Renal cortical epithelial cell (primary cell): ENCODE measurements at regions not wholly inside any gene's neighbourhood (a gene's known extent, or its start where the extent isn't known, plus 50 kb on each side); places are given as distances from the start of the nearest gene placed in this dataset.
A peak's percentile ranks its signal among the peaks of the same experiment; 100 is the strongest.
"Not testable (repeated sequence)": the region's sequence is repeated elsewhere in the genome, so short reads cannot be mapped to it uniquely, and the experiment has no call there.

Source experiments
- DNase-seq: peaks from one replicate; pipeline ENCODE4 v3.0.0-alpha.2; 2011; ENCODE audit warnings: low read depth

- no peak for DNase-seq
Measured at GRCh38 chr1:172918478-172918877, 132.3 kb downstream of the TNFSF18 start.

DNA sequence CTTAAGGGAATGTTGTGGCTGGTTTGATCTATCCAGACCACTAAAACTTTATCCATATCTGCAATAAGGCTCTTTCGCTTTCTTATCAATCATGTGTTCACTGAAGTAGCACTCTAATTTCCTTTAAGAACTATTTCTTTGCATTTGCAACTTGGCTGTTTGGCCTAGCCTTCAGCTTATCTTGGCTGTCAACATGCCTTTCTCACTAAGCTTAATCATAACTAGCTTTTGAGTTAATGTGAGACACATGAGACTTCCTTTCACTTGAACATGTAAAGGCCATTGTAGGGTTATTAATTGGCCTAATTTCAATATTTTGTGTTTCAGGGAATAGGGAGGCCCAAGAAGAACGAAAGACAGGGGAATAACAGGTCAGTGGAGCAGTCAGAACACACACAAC, 124.7 kb downstream of the TNFSF18 start:
- no peak for DNase-seq

GRCh38 chr1:172928412-172928811, 122.3 kb downstream of the TNFSF18 start:
- DNase-seq: peak; percentile 38

- no peak for DNase-seq
Measured at GRCh38 chr1:172929006-172929405, 121.7 kb downstream of the TNFSF18 start.

GRCh38 chr1:172930142-172930541, 120.6 kb downstream of the TNFSF18 start:
- DNase-seq: no peak

DNA sequence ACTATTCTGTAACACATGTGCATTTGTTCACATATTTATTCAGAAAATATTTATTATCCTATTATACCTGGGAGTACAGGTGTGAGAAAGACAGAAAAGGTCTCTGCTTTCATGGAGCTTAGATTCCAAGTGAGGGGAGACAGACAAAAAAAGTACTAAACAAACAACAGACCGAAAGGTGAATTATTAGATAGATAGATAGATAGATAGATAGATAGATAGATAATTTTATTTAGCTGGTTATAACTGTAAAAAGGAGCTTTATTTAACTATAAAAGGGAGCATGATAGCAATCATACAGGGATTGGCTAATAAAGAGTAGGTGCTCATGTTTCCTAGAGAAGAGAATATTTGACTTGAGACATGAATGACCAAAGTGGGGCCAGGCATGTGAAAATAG, 119.4 kb downstream of the TNFSF18 start:
- DNase-seq: no peak

DNA sequence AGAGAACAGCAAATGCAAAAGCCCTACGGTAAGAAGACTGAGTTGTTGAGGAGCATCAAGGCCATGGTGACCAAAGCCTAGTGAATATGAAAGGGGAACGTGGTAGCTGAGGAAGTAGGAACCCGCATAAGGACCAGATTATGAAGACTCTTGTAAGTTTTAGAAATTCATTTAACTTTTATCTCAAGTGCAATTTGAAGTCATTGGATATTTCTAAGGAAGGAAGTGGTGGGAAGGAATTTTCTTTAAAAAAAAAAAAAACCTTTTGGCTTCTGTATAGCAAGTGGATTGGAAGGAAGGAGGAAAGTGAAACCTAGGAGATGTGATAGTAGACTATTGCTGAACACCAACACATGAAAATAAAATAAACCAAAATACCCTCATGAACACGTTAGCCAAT, 119.0 kb downstream of the TNFSF18 start:
- DNase-seq: no peak

DNA sequence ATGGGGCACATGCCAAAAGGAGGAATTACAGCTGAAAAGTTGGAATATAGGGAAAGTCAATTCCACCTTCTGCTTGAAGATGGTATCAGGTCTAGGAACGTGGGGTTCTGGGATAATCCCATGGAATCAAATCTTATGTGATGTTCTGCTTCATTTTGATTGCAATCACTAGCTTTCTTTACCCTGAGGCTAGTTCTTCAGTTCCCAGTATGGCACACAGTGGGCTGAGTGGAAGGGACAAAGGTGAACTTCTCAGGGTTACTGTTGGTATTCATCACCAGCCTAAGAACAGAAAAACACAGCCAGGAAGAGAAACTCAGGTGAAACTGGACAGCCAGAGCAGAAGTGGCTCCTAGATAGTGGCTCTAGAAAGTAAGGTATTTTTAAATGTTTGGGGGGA, 117.8 kb downstream of the TNFSF18 start:
- peak; percentile 51 for DNase-seq

DNA sequence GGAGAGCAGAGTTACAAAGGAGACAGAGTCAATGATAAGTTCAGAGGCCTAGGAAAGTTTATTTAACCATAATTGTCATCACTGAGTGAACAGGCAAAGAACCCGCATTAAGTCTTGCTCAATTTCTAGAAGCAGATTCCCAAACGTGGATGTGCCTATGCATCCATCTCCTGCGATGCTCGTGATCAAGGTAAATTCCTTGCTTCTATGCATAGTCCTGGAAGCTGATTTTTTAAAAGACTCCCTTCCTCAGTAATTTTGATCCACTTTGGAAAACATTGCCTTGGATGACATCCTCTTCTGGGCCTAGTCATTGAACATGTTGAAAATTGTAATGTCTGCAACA, 116.4 kb downstream of the TNFSF18 start:
- DNase-seq: no peak

DNA sequence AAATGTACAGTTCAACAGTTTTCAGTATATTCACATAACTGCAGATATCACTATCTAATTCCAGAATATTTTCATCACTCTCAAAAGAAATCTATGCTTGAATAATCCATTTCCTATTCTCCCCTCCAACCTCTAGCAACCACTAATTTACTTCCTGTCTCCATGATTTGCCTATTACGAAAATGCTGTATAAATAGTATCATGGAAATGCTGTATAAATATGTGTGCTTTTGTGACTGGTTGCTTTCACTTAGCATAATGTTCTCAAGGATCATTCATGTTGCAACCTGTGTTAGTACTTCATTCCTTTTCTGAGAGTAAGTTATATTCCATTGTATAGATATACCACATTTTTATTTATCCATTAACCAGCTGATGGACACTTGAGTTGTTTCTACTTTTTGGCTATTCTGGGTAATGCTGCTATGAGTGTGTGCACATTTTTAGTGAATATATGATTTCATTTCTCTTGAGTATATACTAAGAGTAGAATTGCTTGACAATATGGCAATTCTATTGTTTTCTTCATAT, 115.6 kb downstream of the TNFSF18 start:
- DNase-seq: no peak

- no peak for DNase-seq
Measured at GRCh38 chr1:172936088-172936645, 114.6 kb downstream of the TNFSF18 start.

GRCh38 chr1:172938681-172939080, 112.1 kb downstream of the TNFSF18 start:
- DNase-seq: peak; percentile 85

DNA sequence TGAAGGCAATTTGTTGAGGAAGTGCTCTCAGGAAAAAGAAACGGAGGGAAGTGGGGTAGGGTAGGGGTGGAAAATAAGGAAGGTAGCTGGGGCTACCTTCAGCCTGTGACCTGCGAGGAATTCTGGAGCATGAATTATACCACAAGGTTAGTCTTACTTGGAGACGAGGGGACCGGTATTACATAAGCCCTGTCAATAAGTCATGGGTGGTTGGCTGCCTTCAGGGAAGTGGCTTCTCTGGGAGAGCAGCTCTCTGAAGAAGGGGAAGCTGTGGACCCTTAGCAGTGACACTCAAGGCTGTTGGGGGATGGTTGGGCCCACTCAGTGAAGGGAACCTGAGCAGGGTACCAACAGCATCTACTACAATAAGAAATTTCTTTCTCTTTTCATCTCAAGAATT, 111.3 kb downstream of the TNFSF18 start:
- DNase-seq: peak; percentile 65

DNA sequence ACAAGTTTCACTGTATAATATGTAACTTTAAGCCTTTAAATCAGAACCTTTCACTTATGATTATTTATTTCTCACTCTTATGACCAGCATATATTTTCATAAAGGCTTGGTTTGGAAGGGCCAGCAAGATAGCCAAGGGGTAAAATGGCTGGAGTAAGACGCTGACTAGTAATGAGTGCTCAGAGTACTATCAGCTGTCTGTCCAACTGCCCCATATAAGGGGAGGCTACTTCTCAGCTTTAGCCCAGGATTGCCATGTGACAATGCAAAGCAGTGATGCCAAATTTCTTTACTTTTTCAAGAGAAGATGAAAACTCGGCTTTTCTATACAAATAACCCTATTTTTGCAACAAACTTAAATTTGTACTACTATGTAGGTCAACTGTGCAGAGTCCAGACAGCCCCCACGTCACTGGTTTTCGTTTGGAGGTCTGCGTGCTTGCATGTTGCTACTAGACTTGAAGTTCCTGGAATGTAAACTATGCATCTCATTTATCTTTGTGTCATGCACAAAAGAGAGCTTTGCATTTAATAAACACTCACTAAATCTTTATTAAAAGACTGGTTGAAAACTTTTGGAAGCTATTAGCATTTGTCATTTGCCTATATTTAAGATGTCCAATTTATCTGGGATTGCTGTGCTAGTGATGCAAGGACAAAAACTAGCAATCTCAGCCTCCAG, 110.4 kb downstream of the TNFSF18 start:
- DNase-seq: no peak

GRCh38 chr1:172941471-172941870, 109.3 kb downstream of the TNFSF18 start:
- no peak for DNase-seq

- no peak for DNase-seq
Measured at GRCh38 chr1:172941945-172942344, 108.8 kb downstream of the TNFSF18 start.

DNA sequence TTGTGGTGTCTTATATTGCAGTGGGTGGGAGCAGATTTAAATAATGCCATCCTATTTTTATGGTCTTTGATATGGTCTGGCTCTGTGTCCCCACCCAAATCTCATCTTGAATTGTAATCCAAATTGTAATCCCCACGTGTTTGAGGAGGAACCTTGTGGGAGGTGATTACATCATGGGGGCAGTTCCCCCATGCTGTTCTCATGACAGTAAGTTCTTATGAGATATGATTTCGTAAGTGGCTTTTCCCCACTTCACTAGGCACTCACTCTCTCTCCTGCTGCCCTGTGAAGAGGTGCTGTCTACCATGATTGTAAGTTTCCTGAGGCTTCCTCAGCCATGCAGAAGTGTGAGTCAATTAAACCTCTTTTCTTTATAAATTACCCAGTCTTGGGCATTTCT, 107.6 kb downstream of the TNFSF18 start:
- DNase-seq: not testable (repeated sequence)

GRCh38 chr1:172944931-172945330, 105.8 kb downstream of the TNFSF18 start:
- DNase-seq: no peak

DNA sequence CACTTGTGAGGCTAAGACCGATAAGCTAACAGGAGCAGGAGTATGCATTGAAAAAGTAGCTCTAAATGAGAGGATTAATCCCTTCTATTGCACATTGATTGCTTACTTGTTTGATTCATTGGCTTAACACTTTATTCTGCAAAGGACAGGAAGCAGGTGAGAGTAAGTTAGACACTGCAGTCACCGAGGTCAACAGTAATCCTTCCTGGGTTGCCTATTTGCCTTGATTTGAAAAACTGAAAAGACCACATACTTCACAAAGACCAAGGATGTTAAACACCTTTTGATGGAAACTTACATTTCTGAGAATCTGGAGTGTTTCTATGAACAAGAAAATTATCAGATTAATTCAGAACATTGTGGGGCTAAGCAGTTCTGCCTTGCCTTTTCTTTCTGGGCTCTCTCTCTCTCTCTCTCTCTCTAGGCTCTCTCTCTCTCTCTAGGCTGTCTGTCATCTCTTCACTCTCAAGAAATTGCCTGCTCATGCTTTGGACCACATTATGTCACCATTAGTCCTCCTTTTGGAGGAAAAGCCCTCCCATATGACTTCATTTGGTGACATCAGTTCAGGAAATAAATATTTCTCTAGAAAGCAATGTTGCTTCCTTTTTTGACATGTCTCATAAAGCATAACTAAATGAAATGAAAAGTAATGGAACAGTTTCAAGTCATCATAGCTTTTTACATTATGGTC, 103.8 kb downstream of the TNFSF18 start:
- DNase-seq: no peak

GRCh38 chr1:172948457-172948856, 102.3 kb downstream of the TNFSF18 start:
- peak; percentile 83 for DNase-seq

DNA sequence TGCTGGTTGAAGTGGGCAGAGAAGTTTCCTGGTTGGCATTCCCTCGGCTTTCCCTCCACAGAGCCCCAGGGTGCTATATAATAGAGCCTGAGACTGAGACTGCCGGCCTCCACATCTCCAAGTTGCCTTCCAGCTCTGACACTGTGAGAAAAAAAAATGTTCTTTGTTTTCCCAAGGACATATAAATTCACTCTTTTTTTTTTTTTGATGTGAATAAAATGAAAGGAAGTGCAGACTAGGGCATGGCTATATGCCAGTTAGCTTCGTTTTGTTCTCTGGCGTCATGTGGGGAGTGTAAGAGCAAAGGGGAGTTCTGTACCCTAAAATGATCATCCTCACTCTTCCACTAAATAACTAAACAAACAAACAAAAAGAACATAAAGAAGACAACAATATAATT, 101.6 kb downstream of the TNFSF18 start:
- DNase-seq: no peak

DNA sequence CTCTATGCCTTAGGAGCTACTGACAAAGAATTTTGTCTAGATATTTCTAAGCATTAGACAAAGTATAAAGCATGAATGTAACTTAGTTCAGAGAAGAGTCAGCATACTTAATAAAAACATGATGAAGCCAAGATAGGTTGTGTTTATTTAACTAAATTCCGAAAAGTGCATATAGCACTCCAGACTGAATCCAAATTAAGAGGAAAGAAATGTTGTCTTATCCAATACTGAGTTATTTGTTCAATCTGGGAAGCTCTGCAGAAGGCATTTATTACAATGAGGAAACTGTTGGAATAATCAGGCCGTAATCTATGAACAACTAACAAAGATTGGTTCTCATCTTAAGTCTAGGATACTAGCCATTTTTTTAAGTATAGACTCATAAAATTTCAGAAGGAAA, 100.2 kb downstream of the TNFSF18 start:
- no peak for DNase-seq

GRCh38 chr1:172951730-172952365, 98.9 kb downstream of the TNFSF18 start:
- DNase-seq: peak; percentile 77
